ENCODE measurements at regions not wholly inside any gene's neighbourhood (a gene's known extent, or its start where the extent isn't known, plus 50 kb on each side); places are given as distances from the start of the nearest gene placed in this dataset.

DNA sequence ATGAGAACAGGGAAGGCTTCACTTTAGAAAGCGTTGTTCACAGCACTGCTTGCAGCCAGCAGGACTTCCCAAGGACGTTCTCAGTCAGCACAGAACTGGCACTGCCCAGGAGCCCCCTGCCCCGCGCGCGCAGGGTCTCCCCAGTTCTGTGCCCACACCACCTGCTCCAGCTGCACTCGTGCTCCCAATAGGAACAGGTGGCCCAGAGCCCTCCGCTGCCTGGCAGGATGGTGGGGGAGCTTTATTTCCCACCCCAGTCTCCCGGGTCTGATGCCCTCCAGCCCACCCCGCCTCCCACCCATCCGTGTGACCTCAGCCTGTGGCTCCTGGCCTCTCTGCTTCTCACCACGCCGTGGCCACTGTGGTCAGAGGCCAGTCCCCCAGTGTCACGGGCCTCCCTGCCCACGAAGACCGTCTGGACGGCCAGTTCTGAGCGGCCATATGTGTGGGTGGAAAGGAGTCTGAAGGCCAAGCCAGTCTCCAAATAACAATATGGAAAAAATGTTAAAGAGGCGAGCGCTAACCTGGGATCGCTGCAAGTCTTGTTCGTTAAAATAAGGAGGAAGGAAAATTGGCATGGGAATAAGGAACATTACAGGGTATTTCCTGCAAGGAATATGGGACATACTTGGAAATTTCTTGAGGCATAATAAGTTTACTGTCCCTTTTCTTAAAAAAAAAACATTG is 54.6 kb upstream of the PCSK6 start:
- no peak for DNase-seq (ENCODE audit: low read depth)
- no peak overlapping the region for H3K4me3 ChIP-seq (ENCODE audit: low read depth, low read length)
- TF ChIP-seq, protein P1, sequence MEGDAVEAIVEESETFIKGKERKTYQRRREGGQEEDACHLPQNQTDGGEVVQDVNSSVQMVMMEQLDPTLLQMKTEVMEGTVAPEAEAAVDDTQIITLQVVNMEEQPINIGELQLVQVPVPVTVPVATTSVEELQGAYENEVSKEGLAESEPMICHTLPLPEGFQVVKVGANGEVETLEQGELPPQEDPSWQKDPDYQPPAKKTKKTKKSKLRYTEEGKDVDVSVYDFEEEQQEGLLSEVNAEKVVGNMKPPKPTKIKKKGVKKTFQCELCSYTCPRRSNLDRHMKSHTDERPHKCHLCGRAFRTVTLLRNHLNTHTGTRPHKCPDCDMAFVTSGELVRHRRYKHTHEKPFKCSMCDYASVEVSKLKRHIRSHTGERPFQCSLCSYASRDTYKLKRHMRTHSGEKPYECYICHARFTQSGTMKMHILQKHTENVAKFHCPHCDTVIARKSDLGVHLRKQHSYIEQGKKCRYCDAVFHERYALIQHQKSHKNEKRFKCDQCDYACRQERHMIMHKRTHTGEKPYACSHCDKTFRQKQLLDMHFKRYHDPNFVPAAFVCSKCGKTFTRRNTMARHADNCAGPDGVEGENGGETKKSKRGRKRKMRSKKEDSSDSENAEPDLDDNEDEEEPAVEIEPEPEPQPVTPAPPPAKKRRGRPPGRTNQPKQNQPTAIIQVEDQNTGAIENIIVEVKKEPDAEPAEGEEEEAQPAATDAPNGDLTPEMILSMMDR (IDR thresholded peaks at IDR 0.05; ENCODE audit: insufficient read depth, low read depth, low read length) = no peak

- no peak overlapping the region for H3K4me3 ChIP-seq (ENCODE audit: low read depth, low read length)
- TF ChIP-seq, protein P1 (IDR thresholded peaks at IDR 0.05; ENCODE audit: insufficient read depth, low read depth, low read length) = no peak
- no peak for DNase-seq (ENCODE audit: low read depth)
Observed at GRCh38 chr15:101543431-101543830, 53.9 kb upstream of the PCSK6 start.

DNA sequence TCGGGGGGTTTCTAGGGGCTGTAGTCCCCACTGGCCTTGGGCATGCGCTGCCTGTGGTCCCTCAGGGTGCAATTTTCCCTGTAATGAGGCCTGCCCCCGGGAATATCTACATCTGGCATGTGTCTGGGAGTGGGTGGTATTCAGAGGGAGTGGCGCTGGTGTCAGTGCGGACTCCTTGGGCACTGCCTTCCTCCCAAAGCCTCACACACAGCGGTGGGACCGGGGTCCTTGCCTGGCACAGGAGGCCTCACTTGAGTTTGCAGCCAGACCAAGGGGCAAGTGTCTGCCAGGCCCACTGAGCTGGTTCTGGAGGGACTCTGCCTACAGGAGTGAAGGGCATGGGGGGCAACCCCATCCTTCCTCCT is 53.5 kb upstream of the PCSK6 start:
- DNase-seq (ENCODE audit: low read depth) = no peak
- TF ChIP-seq, protein P1 (IDR thresholded peaks at IDR 0.05; ENCODE audit: insufficient read depth, low read depth, low read length) = no peak
- H3K4me3 ChIP-seq (ENCODE audit: low read depth, low read length) = no peak overlapping the region

- no peak for DNase-seq (ENCODE audit: low read depth)
- H3K4me3 ChIP-seq (ENCODE audit: low read depth, low read length) = no peak overlapping the region
- TF ChIP-seq, protein P1 (IDR thresholded peaks at IDR 0.05; ENCODE audit: insufficient read depth, low read depth, low read length) = no peak
Observed at GRCh38 chr15:101542306-101543025, 53.0 kb upstream of the PCSK6 start.

DNA sequence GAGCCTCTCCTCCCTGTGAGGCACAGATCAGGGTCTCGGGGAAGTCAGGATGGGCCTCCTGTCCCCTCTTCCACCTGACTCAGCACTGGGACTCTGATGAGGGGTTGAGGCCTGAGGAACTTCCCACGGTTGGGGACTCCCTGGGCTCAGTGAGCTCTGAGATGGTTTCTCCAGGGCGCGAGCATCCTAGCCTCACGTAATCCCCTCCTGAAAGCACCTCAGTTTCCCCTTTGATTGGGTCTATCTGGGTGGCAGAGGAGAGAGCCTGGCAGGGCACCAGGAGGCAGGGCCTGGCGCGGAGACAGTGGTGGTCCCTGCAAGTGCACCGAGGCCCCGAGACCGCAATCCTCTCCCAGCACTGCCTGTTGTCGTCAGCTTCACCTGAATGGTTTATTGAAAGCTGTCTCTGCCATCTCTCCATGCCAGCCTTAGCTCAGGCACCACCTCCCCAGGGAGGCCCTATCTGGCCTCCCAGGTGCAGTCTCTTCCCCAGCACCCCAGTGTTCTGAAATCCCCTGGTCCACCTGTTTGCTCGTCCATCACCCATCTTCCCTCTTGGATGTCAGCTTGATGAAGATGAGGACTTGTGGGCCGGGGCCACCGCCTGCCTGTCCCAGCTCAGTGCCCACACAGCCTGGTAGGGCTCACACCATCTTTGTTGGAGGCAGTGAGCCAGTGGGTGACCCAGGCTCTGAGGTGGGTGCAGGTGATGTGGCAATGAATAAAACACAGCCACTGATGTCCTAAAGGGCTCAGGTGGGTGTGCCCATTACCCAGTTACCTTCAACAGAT is 52.2 kb upstream of the PCSK6 start:
- DNase-seq (ENCODE audit: low read depth) = no peak

GRCh38 chr15:101540480-101541239 is 51.2 kb upstream of the PCSK6 start:
- no peak overlapping the region for H3K4me3 ChIP-seq (ENCODE audit: low read depth, low read length)
- DNase-seq (ENCODE audit: low read depth) = no peak
- TF ChIP-seq, protein P1 (IDR thresholded peaks at IDR 0.05; ENCODE audit: insufficient read depth, low read depth, low read length) = peak; percentile 8

More for the DNA sequence above, 52.2 kb upstream of the PCSK6 start:
- TF ChIP-seq, protein P1 (IDR thresholded peaks at IDR 0.05; ENCODE audit: insufficient read depth, low read depth, low read length) = no peak
- no peak overlapping the region for H3K4me3 ChIP-seq (ENCODE audit: low read depth, low read length)
